NCI-H2227 (cell line): ENCODE measurements at regions not wholly inside any gene's neighbourhood (a gene's known extent, or its start where the extent isn't known, plus 50 kb on each side); places are given as distances from the start of the nearest gene placed in this dataset.
A peak's percentile ranks its signal among the peaks of the same experiment; 100 is the strongest.
"Not testable (repeated sequence)": the region's sequence is repeated elsewhere in the genome, so short reads cannot be mapped to it uniquely, and the experiment has no call there.

ENCODE experiments used
- DNase-seq: peaks from one replicate; lab custom pipeline; 2025; ENCODE audit not compliant: unreplicated experiment; lab: John Stamatoyannopoulos, UW

DNA sequence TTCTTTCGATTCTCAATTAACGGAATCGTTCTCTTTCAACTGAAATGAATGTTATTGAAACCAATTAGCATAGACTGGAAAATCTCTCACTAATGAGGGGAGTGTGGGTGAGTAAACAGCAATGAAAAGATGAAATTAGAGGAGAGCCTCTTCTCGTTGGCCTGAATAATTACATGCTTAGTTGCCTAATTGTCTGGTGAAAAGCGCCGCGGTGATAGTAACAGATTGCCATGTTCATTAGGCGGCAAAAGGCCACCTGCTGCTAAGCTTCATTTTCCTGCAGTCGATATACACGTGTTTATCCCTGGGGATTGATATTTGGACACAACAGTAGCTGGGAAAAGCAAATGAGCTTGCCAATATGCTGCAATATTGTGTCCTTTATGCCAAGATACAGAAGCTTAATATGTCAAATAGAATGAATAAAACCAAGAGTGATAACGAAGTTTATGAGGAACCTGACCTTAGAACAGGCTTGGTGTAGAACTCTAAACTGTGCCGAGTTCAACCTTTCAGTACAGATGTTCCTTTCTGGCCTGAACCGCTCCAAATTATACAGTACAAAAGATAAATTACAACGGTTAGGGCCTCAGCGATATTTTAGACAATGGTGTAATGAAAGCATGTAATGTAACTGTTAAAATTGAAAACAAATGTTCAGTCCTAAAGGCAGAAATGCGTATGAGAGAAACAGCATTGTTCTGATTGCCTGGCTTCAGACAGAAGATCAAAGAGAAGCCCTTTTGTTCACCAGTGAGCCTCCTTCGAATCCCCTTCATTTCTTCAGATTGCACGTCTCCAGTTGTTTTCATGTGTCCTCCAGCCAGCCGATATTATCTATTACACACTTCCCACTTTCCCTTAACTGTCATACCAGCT, 185.2 kb downstream of the SHOX2 start:
- DNase-seq: peak; percentile 12

- DNase-seq: no peak
These were observed 186.8 kb downstream of the SHOX2 start for GRCh38 chr3:157919319-157919887.

- DNase-seq: no peak
These were observed 187.8 kb downstream of the SHOX2 start for GRCh38 chr3:157918402-157918801.

DNA sequence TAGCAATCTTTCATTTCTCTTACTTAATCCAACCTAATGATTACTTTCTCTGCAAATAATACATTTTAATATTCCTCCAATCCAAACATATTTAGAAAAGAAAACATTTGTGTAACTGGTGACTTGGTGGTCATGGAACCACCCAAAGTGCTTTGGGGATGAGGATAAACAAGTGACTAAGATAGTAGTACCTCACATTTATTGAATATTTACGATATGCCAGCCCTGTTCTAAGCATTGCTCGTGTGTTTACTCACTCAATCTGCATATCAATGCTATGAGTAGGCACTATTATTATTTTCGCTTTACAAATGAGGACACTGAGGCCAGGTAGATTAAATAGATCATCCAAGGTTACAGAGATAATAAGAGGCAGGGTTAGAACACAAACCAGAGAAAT, 189.5 kb downstream of the SHOX2 start:
- DNase-seq: no peak

DNA sequence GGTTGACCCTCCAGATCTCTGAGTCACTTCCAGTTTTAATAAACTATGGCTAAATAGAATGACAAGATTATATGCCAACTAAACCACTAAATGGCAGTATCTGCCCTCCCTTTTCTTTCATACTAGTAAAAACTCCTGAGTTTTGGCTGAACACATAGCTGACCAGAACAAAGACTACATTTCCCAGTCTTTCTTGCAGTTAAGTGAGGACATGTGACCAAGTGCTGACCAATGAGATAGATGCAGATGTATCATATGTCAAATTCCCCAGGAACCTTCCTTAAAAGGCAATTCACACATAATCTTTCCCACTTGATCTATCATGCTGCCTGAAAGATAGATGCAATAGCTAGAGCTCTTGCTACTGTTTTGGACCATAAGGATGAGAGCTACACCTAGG, 191.3 kb downstream of the SHOX2 start:
- DNase-seq: no peak

DNA sequence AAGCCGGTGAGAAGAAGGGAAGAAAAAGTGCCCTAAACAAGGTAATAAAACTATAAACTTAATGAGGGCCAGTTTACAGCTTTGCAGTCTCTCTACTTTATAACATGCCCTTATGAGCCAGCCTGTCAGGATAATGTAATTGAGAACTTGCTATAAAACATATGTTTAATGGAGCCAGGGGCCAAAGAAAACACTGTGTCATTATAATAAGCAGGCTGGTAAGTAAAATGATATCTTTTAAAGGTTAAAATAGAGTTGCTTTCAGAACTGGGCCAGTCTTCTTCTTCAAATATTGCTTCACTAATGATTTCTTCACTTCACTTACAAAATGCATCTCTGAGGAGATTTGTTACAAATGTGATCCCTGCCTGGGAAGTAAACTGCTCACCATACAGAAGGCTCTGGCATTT, 192.5 kb downstream of the SHOX2 start:
- no peak for DNase-seq

DNA sequence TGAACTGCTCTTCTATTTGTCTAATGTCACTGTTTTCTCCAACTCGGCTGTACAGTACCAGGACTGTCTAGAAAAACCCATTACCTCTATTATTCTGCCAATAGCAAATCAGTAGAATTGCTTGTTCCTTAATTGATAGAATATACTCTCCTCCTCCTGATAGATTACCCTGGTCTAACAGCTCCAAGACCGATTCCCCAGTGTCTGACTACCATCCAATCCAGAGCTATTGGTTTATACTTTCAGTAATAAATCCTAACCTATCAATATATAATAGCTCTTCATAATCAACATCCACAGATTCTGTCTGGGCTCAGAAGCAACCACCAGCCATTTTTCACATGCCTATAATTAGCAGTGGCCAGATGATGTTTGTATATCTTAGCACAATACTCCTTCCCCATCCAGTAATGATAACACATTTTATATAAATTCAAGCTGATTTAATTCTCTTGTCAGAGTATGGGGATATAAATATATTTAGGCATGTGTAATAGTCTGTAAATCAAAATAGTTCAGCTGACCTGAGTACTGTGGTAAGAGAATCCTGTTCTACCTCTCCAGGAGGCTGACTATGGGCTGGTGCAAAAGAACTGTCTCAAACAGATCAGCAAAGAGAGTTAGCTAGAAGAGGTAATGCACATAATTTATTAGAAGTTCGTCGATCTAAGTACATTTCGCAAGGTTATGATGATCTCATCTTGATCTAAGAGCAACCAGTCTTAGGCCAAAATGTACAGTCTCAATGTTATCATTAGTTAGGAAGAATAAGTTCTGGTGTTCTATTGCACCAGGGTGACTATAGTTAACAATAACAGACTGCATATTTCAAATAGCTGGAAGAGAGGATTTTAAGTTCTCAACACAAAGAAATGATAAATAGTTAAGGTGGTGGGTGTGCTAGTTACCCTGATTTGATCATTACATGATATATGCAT, 193.4 kb downstream of the SHOX2 start:
- DNase-seq: no peak

DNA sequence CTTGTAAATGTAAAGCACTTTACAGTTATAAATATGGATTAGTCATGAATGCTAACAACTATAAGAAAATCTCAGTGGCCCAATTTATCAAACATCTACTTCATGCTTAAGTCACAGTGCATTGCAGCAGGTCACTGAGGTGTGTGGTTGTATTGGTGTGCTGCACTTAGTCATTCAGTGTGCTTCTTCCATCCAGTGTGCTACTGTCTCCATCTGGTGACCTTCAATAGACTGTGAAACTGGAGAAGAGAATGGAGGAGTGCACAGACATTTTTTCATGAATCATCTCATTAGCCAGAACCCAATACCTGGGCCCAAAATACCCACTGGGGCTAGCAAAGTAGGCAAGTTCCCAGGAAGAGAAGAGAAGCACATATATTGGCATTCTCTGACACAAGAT, 199.6 kb downstream of the SHOX2 start:
- DNase-seq: no peak

DNA sequence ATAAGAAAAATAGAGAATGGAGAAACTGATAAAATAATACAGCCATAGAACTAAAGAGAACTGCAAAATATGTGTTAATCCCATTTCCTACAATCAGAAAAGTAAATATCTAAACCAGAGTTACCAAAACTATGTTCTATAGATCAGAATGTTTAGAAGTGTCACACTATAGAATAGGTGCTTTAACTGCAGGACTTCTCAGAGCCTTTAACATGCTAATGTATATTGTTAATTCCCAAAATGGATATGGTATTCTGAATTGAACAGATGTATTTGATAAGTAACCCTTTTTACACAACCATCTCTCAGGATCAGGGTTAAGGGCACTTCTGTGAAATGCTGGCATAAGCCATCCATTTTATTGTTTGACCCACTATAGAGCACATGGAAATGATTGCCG, 200.3 kb downstream of the SHOX2 start:
- DNase-seq: no peak

- DNase-seq: not testable (repeated sequence)
These were observed 203.5 kb downstream of the SHOX2 start for GRCh38 chr3:157902680-157903079.

DNA sequence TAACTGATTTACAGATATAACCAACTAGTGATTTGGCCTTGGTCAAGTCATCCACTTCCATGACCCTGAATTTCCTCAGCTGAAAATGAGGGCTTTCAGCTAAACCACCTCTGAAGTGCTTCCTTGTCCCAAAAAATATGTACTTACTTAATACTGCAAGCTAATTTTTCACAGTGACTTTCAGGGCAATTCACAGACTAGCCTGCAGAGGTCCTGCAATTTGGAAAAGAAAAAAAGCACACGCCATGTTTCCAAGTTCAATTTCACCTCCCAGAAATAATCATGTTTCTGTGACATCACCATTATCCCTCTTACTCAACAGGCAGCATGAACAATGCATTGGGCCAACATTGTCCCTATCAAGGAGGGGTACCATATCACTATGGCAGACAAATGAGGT, 218.2 kb downstream of the SHOX2 start:
- DNase-seq: no peak

GRCh38 chr3:157876556-157876955, 229.7 kb downstream of the SHOX2 start:
- DNase-seq: no peak

DNA sequence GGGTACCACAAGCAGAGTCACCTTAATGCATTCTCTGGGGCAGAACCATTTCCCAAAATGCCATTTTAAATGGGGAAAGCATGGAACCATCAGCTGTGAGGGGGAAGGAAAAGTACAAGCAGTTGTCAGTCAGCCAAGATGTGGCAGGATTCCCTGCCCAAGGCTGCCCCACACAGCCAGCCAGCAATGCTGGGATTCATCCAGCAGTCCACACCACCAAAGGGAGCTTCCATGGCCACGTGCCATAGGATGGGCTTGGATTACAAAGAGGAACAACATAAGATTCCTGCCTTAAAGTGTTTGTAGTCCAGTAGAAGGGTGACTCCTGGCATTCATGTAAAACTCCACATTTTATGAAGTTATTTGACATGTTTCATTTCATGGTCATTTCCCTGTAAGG, 233.3 kb downstream of the SHOX2 start:
- no peak for DNase-seq

GRCh38 chr3:157871838-157872460, 234.3 kb downstream of the SHOX2 start:
- DNase-seq: no peak

DNA sequence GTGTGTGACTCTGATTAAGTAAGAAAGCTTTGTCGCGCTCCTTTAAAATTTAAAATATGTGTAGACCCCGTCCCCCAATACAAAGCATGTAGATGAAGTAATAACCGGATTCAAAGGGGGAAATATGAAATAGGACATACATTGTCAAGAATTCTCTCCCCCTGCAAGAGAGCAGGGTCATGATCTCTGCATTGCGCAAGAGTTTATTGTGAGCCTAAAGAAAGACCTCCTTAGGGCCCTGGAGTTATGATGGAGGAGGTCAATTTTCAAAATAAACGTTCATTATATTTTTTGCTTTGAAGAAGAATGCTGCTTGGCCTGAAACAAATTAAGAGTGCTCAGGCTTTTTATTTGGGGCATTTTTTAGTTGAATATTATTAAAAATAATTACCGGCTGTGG, 235.0 kb downstream of the SHOX2 start:
- DNase-seq: no peak

- no peak for DNase-seq
These were observed 237.3 kb downstream of the SHOX2 start for GRCh38 chr3:157868946-157869345.

- DNase-seq: no peak
These were observed 238.0 kb downstream of the SHOX2 start for GRCh38 chr3:157868196-157868595.

DNA sequence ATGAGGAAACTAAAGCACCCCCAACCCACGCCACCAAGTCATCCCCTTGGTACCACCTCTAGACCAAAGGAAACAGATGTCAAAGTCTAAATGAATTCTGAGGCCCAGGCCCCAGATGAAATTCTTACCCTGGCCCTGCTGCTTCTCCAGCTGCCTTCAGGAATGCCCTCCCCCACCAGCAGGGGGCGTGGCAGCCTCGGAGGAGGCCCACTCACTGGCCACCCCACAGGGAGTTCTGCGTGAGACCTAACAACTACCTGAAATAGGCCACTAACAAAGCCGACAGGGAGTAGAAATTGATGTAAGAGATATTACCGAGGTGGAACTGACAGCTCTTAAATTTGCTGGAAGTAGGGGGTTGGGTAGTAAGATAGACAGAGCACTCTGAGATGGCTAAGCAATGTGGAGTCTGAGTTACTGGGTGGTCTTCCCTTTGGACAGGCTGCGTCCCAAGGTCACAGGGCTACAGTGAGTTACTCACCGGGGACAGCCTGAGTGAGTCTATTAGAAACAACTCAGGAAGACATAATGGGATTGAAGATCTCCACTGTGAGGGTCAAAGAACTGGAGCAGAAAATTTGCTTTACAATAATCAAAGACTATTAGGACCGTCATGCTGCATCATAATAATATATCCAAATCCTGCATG, 240.7 kb downstream of the SHOX2 start:
- peak; percentile 0 for DNase-seq

- DNase-seq: no peak
These were observed 245.0 kb downstream of the SHOX2 start for GRCh38 chr3:157861076-157861765.

DNA sequence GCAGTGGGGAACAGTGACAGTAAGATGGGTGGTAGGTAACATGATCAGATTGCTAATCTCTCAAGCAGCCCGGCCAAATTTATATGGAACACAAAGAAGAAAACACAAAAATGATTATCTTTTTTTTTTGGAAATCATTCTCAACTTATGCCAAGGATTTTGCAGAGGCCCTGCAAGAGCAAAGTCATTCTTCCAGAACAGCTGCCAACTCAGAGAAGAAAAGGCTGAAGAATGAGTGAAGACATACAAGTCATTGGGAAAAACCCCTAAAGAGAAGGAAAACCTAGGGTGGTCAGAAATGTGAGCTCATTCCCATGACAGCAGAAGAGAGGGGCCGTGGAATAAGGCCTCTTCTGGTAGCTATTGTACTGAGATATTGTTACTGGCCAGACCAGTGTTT, 246.7 kb downstream of the SHOX2 start:
- no peak for DNase-seq
